Lung (tissue), 11 donors: ENCODE measurements at regions not wholly inside any gene's neighbourhood (a gene's known extent, or its start where the extent isn't known, plus 50 kb on each side); places are given as distances from the start of the nearest gene placed in this dataset.

Experiments
- ATAC-seq: fragments of 200-7000 bp; cut with Tn5 transposase; one replicate; pipeline ENCODE4 v1.9.1; 2020; ENCODE audit warnings: moderate number of reproducible peaks; ENCODE audit not compliant: insufficient read depth, low FRiP score
- DNase-seq, 3 donors: peaks; one replicate each; pipeline ENCODE4 v3.0.0-alpha.2; 2013 to 2017
- H3K27ac ChIP-seq, 2 donors: one replicate each; pipeline ENCODE4 v1.5.1; 2013; ENCODE audit warnings: mild to moderate bottlenecking in 2 of 2, moderate library complexity in 2 of 2, control low read depth in 1 of 2, inconsistent platforms in 1 of 2, low read depth in 1 of 2, low read length in 1 of 2
- H3K27me3 ChIP-seq, 3 donors: one replicate each; pipeline ENCODE4 v1.5.1; 2013; ENCODE audit warnings: low read length in 2 of 3; ENCODE audit not compliant: control insufficient read depth in 3 of 3, insufficient read depth in 3 of 3
- H3K36me3 ChIP-seq, 4 donors: one replicate each; pipeline ENCODE4 v1.5.1; 2013; ENCODE audit warnings: low read length in 4 of 4, mild to moderate bottlenecking in 1 of 4, moderate library complexity in 1 of 4; ENCODE audit not compliant: control insufficient read depth in 4 of 4, insufficient read depth in 4 of 4
- H3K4me1 ChIP-seq, 5 donors: one replicate each; pipeline ENCODE4 v1.5.1; 2013; ENCODE audit warnings: low read length in 5 of 5, mild to moderate bottlenecking in 2 of 5, moderate library complexity in 1 of 5; ENCODE audit not compliant: control insufficient read depth in 5 of 5, insufficient read depth in 5 of 5
- H3K4me3 ChIP-seq: one replicate; pipeline ENCODE4 v1.5.1; 2013; ENCODE audit warnings: mild to moderate bottlenecking, control low read depth, moderate library complexity
- H3K9ac ChIP-seq, 2 donors: one replicate each; pipeline ENCODE4 v1.5.1; 2013; ENCODE audit warnings: low read length in 2 of 2, control low read depth in 1 of 2; ENCODE audit not compliant: insufficient read depth in 1 of 2
- H3K9me3 ChIP-seq, 4 donors: one replicate each; pipeline ENCODE4 v1.5.1; 2013; ENCODE audit warnings: low read length in 3 of 4, mild to moderate bottlenecking in 1 of 4, moderate library complexity in 1 of 4; ENCODE audit not compliant: control insufficient read depth in 4 of 4, insufficient read depth in 3 of 4
- CTCF ChIP-seq: IDR thresholded peaks from 2 replicates; pipeline ENCODE4 v1.5.1; 2012; ENCODE audit warnings: mild to moderate bottlenecking; ENCODE audit errors: control extremely low read depth, extremely low read depth
- WGBS, 2 donors: extraction: QIAGEN DNeasy Blood & Tissue Kit; methylation state at CpG; one replicate each; pipeline ENCODE4 v1.1.7; 2013; 5-methylcytosine and 5-hydroxymethylcytosine counted together
- donor health status: control.
- donor health status: control.
- donor health status: Bipolar disorder and iron deficiency.
- donor health status: healthy.
- donor health status: DM: yes; HTN: yes; CAD: no.

- Histone ChIP-seq H3K27me3 (peaks cover 0 to 12% (median 10%) of the 10 kb centered on the region in 3 donors), H3K4me3 (no peak overlapping the region), H3K9me3 (peaks cover 0 to 3% (median 0%) of the 10 kb centered on the region in 4 donors), H3K27ac (no peak overlapping the region), H3K36me3 (no peaks in the 10 kb centered on the region), H3K4me1 (no peaks in the 10 kb centered on the region), H3K9ac (no peak overlapping the region)
- TF ChIP-seq CTCF = no peak
- DNase-seq (no peak), ATAC-seq (no peak)
- WGBS, 2 donors = 40 to 43% methylated on average over 1 of the region's 1 CpG
These were observed 545.5 kb upstream of the HTR2C start for GRCh38 chrX:114038358-114038757.

- DNase-seq = no peak
- no peak overlapping the region for H3K27ac ChIP-seq
- no peaks in the 10 kb centered on the region for H3K36me3 ChIP-seq
- ATAC-seq = no peak
- no peaks in the 10 kb centered on the region for H3K4me1 ChIP-seq
- no peak overlapping the region for H3K4me3 ChIP-seq
- 76 to 88% methylated on average over 2 of the region's 2 CpGs for WGBS, 2 donors
- no peak for TF ChIP-seq CTCF
- peaks cover 0 to 14% (median 10%) of the 10 kb centered on the region in 3 donors for H3K27me3 ChIP-seq
- peaks cover 0 to 3% (median 0%) of the 10 kb centered on the region in 4 donors for H3K9me3 ChIP-seq
- no peak overlapping the region for H3K9ac ChIP-seq
These were observed 546.4 kb upstream of the HTR2C start for GRCh38 chrX:114037515-114037914.

- no peak for TF ChIP-seq CTCF
- Histone ChIP-seq H3K27me3 (peaks cover 1 to 26% (median 8%) of the 10 kb centered on the region in 3 donors), H3K27ac (no peak overlapping the region), H3K9me3 (peaks cover 0 to 1% (median 0%) of the 10 kb centered on the region in 4 donors), H3K9ac (no peak overlapping the region), H3K4me3 (no peak overlapping the region), H3K36me3 (no peaks in the 10 kb centered on the region), H3K4me1 (no peaks in the 10 kb centered on the region)
- ATAC-seq (peak; percentile 47), DNase-seq (no peak)
- WGBS, 2 donors = 75 to 80% methylated on average over 5 of the region's 5 CpGs
These were observed 554.8 kb upstream of the HTR2C start for GRCh38 chrX:114028907-114029662.
